NCI-H1092 treated with DMSO at 0.1 percent for 48 hours (cell line): ENCODE measurements at regions not wholly inside any gene's neighbourhood (a gene's known extent, or its start where the extent isn't known, plus 50 kb on each side); places are given as distances from the start of the nearest gene placed in this dataset.

Experiments
- DNase-seq: peaks from one replicate; lab custom pipeline; 2025; lab: John Stamatoyannopoulos, UW

- no peak for DNase-seq
Observed at GRCh38 chr1:232477728-232478127, 152.2 kb downstream of the SIPA1L2 start.

- no peak for DNase-seq
Observed at GRCh38 chr1:232476538-232476950, 153.4 kb downstream of the SIPA1L2 start.

GRCh38 chr1:232474826-232475225, 155.1 kb downstream of the SIPA1L2 start:
- no peak for DNase-seq

- no peak for DNase-seq
Observed at GRCh38 chr1:232473900-232474299, 156.0 kb downstream of the SIPA1L2 start.

GRCh38 chr1:232473324-232473723, 156.6 kb downstream of the SIPA1L2 start:
- DNase-seq: no peak

GRCh38 chr1:232472485-232473041, 157.4 kb downstream of the SIPA1L2 start:
- DNase-seq: no peak

GRCh38 chr1:232471250-232471649, 158.7 kb downstream of the SIPA1L2 start:
- no peak for DNase-seq

GRCh38 chr1:232470711-232471110, 159.2 kb downstream of the SIPA1L2 start:
- DNase-seq: no peak

- DNase-seq: no peak
Observed at GRCh38 chr1:232468249-232468648, 161.7 kb downstream of the SIPA1L2 start.

- no peak for DNase-seq
Observed at GRCh38 chr1:232467073-232467760, 162.7 kb downstream of the SIPA1L2 start.

- no peak for DNase-seq
Observed at GRCh38 chr1:232464325-232464724, 165.6 kb downstream of the SIPA1L2 start.

- no peak for DNase-seq
Observed at GRCh38 chr1:232463225-232463624, 166.7 kb downstream of the SIPA1L2 start.

- no peak for DNase-seq
Observed at GRCh38 chr1:232462213-232462612, 167.7 kb downstream of the SIPA1L2 start.

- no peak for DNase-seq
Observed at GRCh38 chr1:232459826-232460225, 170.1 kb downstream of the SIPA1L2 start.

GRCh38 chr1:232459087-232459486, 170.8 kb downstream of the SIPA1L2 start:
- no peak for DNase-seq

- DNase-seq: no peak
Observed at GRCh38 chr1:232457595-232457994, 172.3 kb downstream of the SIPA1L2 start.

- DNase-seq: no peak
Observed at GRCh38 chr1:232456714-232457113, 173.2 kb downstream of the SIPA1L2 start.

GRCh38 chr1:232454227-232454886, 175.6 kb downstream of the SIPA1L2 start:
- no peak for DNase-seq

GRCh38 chr1:232452736-232453440, 177.0 kb downstream of the SIPA1L2 start:
- no peak for DNase-seq

GRCh38 chr1:232452117-232452516, 177.8 kb downstream of the SIPA1L2 start:
- DNase-seq: no peak

GRCh38 chr1:232451506-232451905, 178.4 kb downstream of the SIPA1L2 start:
- DNase-seq: no peak

- no peak for DNase-seq
Observed at GRCh38 chr1:232450615-232451014, 179.3 kb downstream of the SIPA1L2 start.

- DNase-seq: no peak
Observed at GRCh38 chr1:232447125-232447524, 182.8 kb downstream of the SIPA1L2 start.
